MCF 10A (cell line): ENCODE measurements at regions not wholly inside any gene's neighbourhood (a gene's known extent, or its start where the extent isn't known, plus 50 kb on each side); places are given as distances from the start of the nearest gene placed in this dataset.

Experiments
- BruUV-seq: library from RNA; stranded (reverse); fragments of 400-500 nt; replicated peaks from 2 replicates; lab custom pipeline; 2021; lab: Mats Ljungman, UMichigan
- CTCF ChIA-PET: fragments of 300-600 bp; sonication (Branson Sonifier 250); formaldehyde crosslinking; extraction: SDS; loops from one replicate; lab custom pipeline; 2021; ENCODE audit warnings: antibody characterized with exemption, inconsistent platforms; lab: Yijun Ruan, JAX
- POLR2A ChIA-PET: fragments of 300-600, 350-650 bp; sonication (Branson Sonifier 250); formaldehyde crosslinking; extraction: SDS; loops from one replicate; lab custom pipeline; 2020; ENCODE audit warnings: antibody characterized with exemption, inconsistent platforms; lab: Yijun Ruan, JAX
- DNase-seq: peaks from one replicate; pipeline ENCODE4 v3.0.0-alpha.2; 2018; ENCODE audit not compliant: unreplicated experiment
- H3K27ac Mint-ChIP-seq: one replicate; pipeline ENCODE4 v1.8.0; 2022; ENCODE audit warnings: mild to moderate bottlenecking, low read depth, mixed read lengths; ENCODE audit not compliant: unreplicated experiment
- H3K27me3 Mint-ChIP-seq: one replicate; pipeline ENCODE4 v1.8.0; 2022; ENCODE audit warnings: mixed read lengths; ENCODE audit not compliant: insufficient read depth, unreplicated experiment
- H3K36me3 Mint-ChIP-seq: one replicate; pipeline ENCODE4 v1.8.0; 2022; ENCODE audit warnings: mild to moderate bottlenecking, moderate library complexity, mixed read lengths; ENCODE audit not compliant: insufficient read depth, unreplicated experiment
- H3K4me1 Mint-ChIP-seq: one replicate; pipeline ENCODE4 v1.8.0; 2022; ENCODE audit warnings: mixed read lengths; ENCODE audit not compliant: insufficient read depth, unreplicated experiment
- H3K4me3 Mint-ChIP-seq: one replicate; pipeline ENCODE4 v1.8.0; 2022; ENCODE audit warnings: mild to moderate bottlenecking, moderate library complexity, mixed read lengths; ENCODE audit not compliant: unreplicated experiment
- H3K9me3 Mint-ChIP-seq: one replicate; pipeline ENCODE4 v1.8.0; 2022; ENCODE audit warnings: mixed read lengths; ENCODE audit not compliant: unreplicated experiment
- intact Hi-C: fragments of 100-400 bp; cut with micrococcal nuclease; formaldehyde crosslinking; loops from 2 replicates; pipeline ENCODE4 v1.14.1; 2022
- TF ChIP-seq, protein P1 (sequence below): fragments of 200-600 bp; IDR thresholded peaks from one replicate; pipeline ENCODE4 v1.8.0; 2022; ENCODE audit warnings: antibody characterized with exemption, mild to moderate bottlenecking; ENCODE audit not compliant: unreplicated experiment

DNA sequence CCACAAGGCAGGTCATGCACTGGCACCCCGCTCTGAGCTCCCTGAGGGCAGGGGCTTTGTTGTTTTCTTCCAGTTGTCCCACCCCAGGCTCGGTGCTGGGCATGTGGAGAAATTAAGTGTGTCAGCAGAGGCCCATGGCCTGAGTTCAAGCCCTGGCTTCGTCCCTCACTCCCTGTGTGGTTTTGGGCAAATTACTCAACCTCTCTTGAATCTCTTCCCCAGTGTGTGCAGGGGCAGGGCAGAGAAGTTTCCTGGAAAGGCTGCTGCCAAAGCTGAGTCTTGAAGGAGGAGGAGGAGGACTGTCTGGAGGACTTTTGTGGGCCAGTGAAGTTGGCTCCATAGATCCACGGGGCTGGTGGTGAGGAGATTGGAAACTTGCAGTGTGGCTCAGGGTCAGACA is 138.1 kb upstream of the E2F8 start:
- intact Hi-C loops: no loop called here
- Mint-ChIP-seq H3K36me3 (no peaks in the 10 kb centered on the region), H3K4me3 (no peak overlapping the region), H3K4me1 (peaks cover 34% of the 10 kb centered on the region), H3K27me3 (no peaks in the 10 kb centered on the region), H3K9me3 (no peaks in the 10 kb centered on the region), H3K27ac (no peak overlapping the region)
- no TSS peak for BruUV-seq
- ChIA-PET CTCF (interaction anchor here (0.7 kb wide), 1 partner anchor 28 kb away, joined by 3 read pairs; no protein-coding TSS in a partner anchor), POLR2A (no interaction called here)
- TF ChIP-seq, protein P1, sequence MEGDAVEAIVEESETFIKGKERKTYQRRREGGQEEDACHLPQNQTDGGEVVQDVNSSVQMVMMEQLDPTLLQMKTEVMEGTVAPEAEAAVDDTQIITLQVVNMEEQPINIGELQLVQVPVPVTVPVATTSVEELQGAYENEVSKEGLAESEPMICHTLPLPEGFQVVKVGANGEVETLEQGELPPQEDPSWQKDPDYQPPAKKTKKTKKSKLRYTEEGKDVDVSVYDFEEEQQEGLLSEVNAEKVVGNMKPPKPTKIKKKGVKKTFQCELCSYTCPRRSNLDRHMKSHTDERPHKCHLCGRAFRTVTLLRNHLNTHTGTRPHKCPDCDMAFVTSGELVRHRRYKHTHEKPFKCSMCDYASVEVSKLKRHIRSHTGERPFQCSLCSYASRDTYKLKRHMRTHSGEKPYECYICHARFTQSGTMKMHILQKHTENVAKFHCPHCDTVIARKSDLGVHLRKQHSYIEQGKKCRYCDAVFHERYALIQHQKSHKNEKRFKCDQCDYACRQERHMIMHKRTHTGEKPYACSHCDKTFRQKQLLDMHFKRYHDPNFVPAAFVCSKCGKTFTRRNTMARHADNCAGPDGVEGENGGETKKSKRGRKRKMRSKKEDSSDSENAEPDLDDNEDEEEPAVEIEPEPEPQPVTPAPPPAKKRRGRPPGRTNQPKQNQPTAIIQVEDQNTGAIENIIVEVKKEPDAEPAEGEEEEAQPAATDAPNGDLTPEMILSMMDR: no peak
- DNase-seq: no peak

DNA sequence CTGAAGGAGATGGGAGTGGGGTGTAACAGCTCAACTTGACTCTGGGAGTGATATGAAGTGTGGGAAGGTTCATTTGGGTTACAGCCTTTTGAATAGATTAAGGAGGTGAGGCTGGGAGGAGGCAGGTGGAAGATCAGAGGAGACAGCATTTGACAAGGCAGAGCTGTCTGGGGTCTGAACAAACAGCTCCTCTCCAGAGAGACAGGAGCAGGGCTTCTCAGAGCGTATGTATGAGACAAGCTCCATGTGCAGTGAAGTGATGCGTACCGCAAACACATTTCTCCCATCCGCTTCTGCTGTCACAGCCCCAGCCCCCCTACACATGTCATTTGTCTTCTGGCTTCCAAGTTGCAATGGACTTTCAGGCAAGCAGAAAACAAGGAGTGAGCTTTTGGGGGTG is 137.1 kb upstream of the E2F8 start:
- H3K4me1 Mint-ChIP-seq: peaks cover 43% of the 10 kb centered on the region
- ChIA-PET POLR2A (no interaction called here), CTCF (no interaction called here)
- DNase-seq: no peak
- no peaks in the 10 kb centered on the region for H3K36me3 Mint-ChIP-seq
- BruUV-seq: no TSS peak
- TF ChIP-seq, protein P1: no peak
- H3K27ac Mint-ChIP-seq: no peak overlapping the region
- H3K27me3 Mint-ChIP-seq: no peaks in the 10 kb centered on the region
- intact Hi-C loops: no loop called here
- no peaks in the 10 kb centered on the region for H3K9me3 Mint-ChIP-seq
- no peak overlapping the region for H3K4me3 Mint-ChIP-seq

DNA sequence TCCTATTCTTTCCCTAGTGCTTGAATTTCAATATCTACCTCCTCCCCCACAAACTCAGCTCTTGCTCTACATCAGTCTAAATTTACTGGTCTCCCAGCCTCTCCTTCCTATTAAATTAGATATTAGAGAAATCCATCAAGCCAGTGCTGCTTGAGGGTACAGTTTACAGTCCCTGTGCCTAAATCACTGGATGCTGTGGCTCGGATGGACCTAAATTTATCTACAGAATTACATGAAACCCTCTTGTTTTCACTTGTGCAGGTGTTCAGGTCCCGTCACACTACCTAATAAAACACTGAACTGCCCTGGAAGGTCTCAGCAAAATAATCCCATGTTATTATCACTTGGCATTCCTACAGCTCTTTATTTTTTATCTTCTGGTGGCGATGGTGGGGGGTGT is 134.7 kb upstream of the E2F8 start:
- Mint-ChIP-seq H3K36me3 (no peaks in the 10 kb centered on the region), H3K4me3 (no peak overlapping the region), H3K27ac (peak overlapping the region; percentile 40), H3K9me3 (no peaks in the 10 kb centered on the region), H3K27me3 (no peaks in the 10 kb centered on the region), H3K4me1 (peaks cover 43% of the 10 kb centered on the region)
- no peak for DNase-seq
- TF ChIP-seq, protein P1: no peak
- ChIA-PET POLR2A (interaction anchor here (1.2 to 1.6 kb wide), 2 partner anchors 31 to 98 kb away, joined by 5 to 7 read pairs; no protein-coding TSS in a partner anchor), CTCF (interaction anchor here (0.6 kb wide), 1 partner anchor 37 kb away, joined by 3 read pairs; no protein-coding TSS in a partner anchor)
- intact Hi-C loops: no loop called here
- BruUV-seq: no TSS peak

DNA sequence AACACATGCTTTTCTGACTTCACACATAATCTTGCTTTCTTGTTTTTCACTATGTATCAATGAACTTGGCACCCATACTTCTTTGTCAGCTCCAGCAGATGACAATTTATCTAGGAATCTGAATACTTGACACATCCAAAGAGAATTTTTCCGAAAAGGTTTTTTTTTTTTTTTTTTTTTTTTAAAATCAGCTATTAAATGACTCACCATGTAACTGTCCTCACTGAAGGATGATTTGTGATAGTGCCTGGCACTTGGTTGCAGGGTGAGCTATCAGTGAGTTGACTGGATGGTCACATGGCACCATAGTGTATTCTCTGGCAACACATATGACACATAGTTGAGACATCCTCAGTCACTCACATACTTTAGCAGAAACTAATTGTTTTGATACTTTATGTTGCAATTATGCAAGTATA is 133.4 kb upstream of the E2F8 start:
- intact Hi-C loops: loop anchor here (5.0 kb wide), 1 partner anchor 63 kb away; no protein-coding TSS in a partner anchor
- TF ChIP-seq, protein P1: no peak
- Mint-ChIP-seq H3K27ac (peak overlapping the region; percentile 40), H3K4me1 (peaks cover 46% of the 10 kb centered on the region), H3K27me3 (no peaks in the 10 kb centered on the region), H3K4me3 (no peak overlapping the region), H3K36me3 (no peaks in the 10 kb centered on the region), H3K9me3 (no peaks in the 10 kb centered on the region)
- DNase-seq: peak; percentile 92
- ChIA-PET CTCF (interaction anchor here (0.6 to 1.2 kb wide), 3 partner anchors 178 to 1861 kb away, joined by 3 to 7 read pairs (median 3); no protein-coding TSS in a partner anchor), POLR2A (interaction anchor here (0.6 to 1.6 kb wide), 5 partner anchors 25 to 123 kb away, joined by 3 to 7 read pairs (median 4); no protein-coding TSS in a partner anchor)
- no TSS peak for BruUV-seq
